HL-60 (cell line): ENCODE measurements at regions not wholly inside any gene's neighbourhood (a gene's known extent, or its start where the extent isn't known, plus 50 kb on each side); places are given as distances from the start of the nearest gene placed in this dataset.

Source experiments
- DNase-seq, 2 experiments: peaks; one replicate each; pipeline ENCODE4 v3.0.0-alpha.2; 2010 to 2020; ENCODE audit warnings: low read depth in 1 of 2, low spot score in 1 of 2
- H3K27ac ChIP-seq: fragments of 250-450 bp; sonication (Bioruptor Pico); replicated peaks from 2 replicates; pipeline ENCODE4 v1.5.1; 2020; ENCODE audit warnings: mild to moderate bottlenecking, moderate library complexity
- H3K27me3 ChIP-seq: fragments of 250-450 bp; sonication (Bioruptor Pico); 2 replicates; pipeline ENCODE4 v1.5.1; 2021; ENCODE audit warnings: mild to moderate bottlenecking, moderate library complexity; ENCODE audit not compliant: insufficient read depth, poor library complexity, severe bottlenecking
- H3K4me3 ChIP-seq: replicated peaks from 2 replicates; pipeline ENCODE4 v1.5.1; 2011; ENCODE audit warnings: mild to moderate bottlenecking, control low read depth, low read length; ENCODE audit not compliant: insufficient read depth
- CTCF ChIP-seq: IDR thresholded peaks from one replicate; pipeline ENCODE4 v1.5.1; 2011; ENCODE audit warnings: low read length, control low read depth, inconsistent platforms; ENCODE audit not compliant: insufficient read depth
- GABPA ChIP-seq: IDR thresholded peaks from 2 replicates; pipeline ENCODE4 v1.6.1; 2012; ENCODE audit warnings: low read depth
- POLR2AphosphoS5 ChIP-seq: IDR thresholded peaks from 2 replicates; pipeline ENCODE4 v1.6.1; 2012; ENCODE audit warnings: low read depth
- SPI1 ChIP-seq: IDR thresholded peaks from 2 replicates; pipeline ENCODE4 v1.6.1; 2012; ENCODE audit warnings: low read depth, mild to moderate bottlenecking, borderline replicate concordance
- TF ChIP-seq, protein P1 (sequence below): IDR thresholded peaks from 2 replicates; pipeline ENCODE4 v1.6.1; 2012; ENCODE audit warnings: low read depth; ENCODE audit not compliant: insufficient replicate concordance

GRCh38 chr10:44803862-44804261 lies 107.3 kb upstream of the TMEM72 start:
- TF ChIP-seq GABPA = no peak
- no peak for TF ChIP-seq SPI1
- peaks cover 10% of the 10 kb centered on the region for H3K27me3 ChIP-seq
- H3K4me3 ChIP-seq = no peak overlapping the region
- no peak overlapping the region for H3K27ac ChIP-seq
- DNase-seq = no peak

- no peak overlapping the region for H3K27ac ChIP-seq
- H3K27me3 ChIP-seq = peaks cover 8% of the 10 kb centered on the region
- TF ChIP-seq, protein P1, sequence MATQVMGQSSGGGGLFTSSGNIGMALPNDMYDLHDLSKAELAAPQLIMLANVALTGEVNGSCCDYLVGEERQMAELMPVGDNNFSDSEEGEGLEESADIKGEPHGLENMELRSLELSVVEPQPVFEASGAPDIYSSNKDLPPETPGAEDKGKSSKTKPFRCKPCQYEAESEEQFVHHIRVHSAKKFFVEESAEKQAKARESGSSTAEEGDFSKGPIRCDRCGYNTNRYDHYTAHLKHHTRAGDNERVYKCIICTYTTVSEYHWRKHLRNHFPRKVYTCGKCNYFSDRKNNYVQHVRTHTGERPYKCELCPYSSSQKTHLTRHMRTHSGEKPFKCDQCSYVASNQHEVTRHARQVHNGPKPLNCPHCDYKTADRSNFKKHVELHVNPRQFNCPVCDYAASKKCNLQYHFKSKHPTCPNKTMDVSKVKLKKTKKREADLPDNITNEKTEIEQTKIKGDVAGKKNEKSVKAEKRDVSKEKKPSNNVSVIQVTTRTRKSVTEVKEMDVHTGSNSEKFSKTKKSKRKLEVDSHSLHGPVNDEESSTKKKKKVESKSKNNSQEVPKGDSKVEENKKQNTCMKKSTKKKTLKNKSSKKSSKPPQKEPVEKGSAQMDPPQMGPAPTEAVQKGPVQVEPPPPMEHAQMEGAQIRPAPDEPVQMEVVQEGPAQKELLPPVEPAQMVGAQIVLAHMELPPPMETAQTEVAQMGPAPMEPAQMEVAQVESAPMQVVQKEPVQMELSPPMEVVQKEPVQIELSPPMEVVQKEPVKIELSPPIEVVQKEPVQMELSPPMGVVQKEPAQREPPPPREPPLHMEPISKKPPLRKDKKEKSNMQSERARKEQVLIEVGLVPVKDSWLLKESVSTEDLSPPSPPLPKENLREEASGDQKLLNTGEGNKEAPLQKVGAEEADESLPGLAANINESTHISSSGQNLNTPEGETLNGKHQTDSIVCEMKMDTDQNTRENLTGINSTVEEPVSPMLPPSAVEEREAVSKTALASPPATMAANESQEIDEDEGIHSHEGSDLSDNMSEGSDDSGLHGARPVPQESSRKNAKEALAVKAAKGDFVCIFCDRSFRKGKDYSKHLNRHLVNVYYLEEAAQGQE = no peak
- no peak for DNase-seq
- no peak overlapping the region for H3K4me3 ChIP-seq
Measured at GRCh38 chr10:44804661-44805060, 106.5 kb upstream of the TMEM72 start.

- Histone ChIP-seq H3K27ac (no peak overlapping the region), H3K4me3 (no peak overlapping the region), H3K27me3 (peaks cover 4% of the 10 kb centered on the region)
- DNase-seq = no peak
- TF ChIP-seq GABPA = no peak
- TF ChIP-seq, protein P1 = no peak
- no peak for TF ChIP-seq CTCF
- TF ChIP-seq POLR2AphosphoS5 = no peak
- no peak for TF ChIP-seq SPI1
Measured at GRCh38 chr10:44805466-44806210, 105.5 kb upstream of the TMEM72 start.

DNA sequence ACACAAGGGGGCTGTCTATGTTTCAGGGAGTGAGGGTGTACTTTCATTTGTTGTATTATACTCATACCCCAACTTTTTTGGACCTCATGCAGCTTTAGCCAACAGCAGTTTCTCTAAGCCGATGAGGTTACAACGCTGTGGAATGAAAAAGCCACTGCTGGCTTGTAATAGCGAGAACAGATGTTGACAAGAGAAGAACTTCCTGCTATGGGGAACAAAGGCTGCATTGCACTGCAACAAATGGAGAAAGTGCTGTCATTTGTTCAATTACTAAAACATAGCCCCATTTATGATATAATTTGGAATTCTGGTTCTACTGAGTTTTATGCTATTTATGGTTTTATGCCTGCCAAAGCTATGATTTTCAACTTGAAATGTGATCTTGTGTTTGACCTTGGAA lies 104.2 kb upstream of the TMEM72 start:
- TF ChIP-seq GABPA (no peak), POLR2AphosphoS5 (no peak), CTCF (no peak), SPI1 (no peak)
- TF ChIP-seq, protein P1 = no peak
- no peak overlapping the region for H3K27ac ChIP-seq

More for the DNA sequence above, 104.2 kb upstream of the TMEM72 start:
- H3K27me3 ChIP-seq = no peaks in the 10 kb centered on the region
- DNase-seq = no peak
- no peak overlapping the region for H3K4me3 ChIP-seq
